ENCODE measurements at regions not wholly inside any gene's neighbourhood (a gene's known extent, or its start where the extent isn't known, plus 50 kb on each side); places are given as distances from the start of the nearest gene placed in this dataset.

- DNase-seq = no peak
These were observed 311.0 kb upstream of the RARB start for GRCh38 chr3:25117005-25117593.

GRCh38 chr3:25119682-25120081, 308.4 kb upstream of the RARB start:
- no peak for DNase-seq

GRCh38 chr3:25120665-25121064, 307.4 kb upstream of the RARB start:
- no peak for DNase-seq

DNA sequence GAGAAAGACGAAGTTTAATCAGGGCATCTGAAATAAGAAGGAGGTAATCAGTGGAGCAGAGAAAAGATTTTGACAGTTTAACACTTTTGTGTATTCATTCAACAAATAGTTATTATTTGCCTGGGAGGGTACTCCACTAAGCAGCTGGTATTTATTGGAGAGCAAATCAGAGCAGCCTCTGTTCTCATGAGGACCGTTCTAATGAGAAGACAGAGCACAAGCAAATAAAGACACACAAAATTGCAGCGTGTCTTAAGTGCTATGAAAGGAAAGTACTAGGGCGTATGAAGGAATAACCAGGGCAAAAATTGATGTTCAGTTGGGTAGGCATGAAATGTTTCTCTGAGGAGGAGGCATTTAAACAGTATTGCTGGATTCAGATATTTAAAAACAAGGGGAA, 302.9 kb upstream of the RARB start:
- no peak for DNase-seq

DNA sequence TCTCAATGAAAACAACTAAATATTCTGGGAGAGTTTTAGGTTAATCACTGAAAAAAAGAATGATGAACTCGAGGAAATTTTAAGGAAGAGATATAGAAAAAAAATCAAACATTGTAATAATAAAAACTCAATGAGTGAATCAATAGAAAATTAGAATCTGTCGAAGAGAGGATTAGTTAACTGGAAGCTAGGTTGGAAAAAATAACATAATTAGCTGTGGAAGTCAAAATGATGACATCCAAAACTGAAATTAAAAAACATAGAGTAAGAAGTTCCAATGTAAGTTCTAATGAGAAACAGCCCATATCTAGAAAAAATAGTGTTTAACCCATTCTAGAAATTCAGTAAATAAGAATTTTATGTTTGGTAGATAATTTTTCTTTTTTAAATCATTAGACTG, 299.3 kb upstream of the RARB start:
- no peak for DNase-seq

GRCh38 chr3:25130724-25131520, 297.1 kb upstream of the RARB start:
- no peak for DNase-seq

DNA sequence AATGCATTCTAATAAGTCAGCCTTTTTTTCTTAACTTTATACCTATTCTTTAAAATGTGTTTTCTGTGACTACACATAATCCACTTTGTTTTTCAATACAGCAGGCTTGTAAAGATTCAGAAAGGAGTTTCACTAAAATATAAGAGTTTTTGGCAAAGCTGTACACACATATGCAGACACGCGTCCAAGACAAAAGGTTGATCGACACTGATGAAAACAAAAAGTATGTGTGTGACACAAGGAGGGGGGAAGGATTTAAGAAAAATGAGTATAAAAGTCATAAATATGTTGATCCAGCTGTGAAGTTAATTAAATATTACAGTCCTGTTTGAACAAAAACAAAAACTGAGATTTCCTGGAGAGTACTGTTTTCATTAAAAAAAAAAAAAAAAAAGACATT, 294.5 kb upstream of the RARB start:
- no peak for DNase-seq

DNA sequence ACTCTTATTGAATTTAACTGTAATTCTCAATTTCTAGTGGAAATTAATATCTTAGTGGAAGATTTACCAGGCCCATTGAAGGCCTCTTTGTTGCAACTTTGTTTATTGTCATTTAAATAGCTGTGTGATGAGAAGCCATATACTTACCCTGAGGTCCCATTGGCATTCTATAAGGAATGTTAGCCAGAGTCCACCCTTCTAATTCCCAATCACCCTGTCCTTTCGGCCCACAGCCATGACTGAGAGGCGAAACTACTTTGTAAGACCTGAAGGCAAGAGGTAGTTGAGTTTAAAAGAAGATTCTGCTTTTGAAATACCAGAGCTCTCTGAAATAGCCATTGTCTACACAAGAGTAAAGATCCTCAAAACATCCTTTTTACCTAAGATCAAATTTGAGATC, 290.5 kb upstream of the RARB start:
- DNase-seq = no peak

- DNase-seq = no peak
These were observed 288.8 kb upstream of the RARB start for GRCh38 chr3:25139267-25139666.

DNA sequence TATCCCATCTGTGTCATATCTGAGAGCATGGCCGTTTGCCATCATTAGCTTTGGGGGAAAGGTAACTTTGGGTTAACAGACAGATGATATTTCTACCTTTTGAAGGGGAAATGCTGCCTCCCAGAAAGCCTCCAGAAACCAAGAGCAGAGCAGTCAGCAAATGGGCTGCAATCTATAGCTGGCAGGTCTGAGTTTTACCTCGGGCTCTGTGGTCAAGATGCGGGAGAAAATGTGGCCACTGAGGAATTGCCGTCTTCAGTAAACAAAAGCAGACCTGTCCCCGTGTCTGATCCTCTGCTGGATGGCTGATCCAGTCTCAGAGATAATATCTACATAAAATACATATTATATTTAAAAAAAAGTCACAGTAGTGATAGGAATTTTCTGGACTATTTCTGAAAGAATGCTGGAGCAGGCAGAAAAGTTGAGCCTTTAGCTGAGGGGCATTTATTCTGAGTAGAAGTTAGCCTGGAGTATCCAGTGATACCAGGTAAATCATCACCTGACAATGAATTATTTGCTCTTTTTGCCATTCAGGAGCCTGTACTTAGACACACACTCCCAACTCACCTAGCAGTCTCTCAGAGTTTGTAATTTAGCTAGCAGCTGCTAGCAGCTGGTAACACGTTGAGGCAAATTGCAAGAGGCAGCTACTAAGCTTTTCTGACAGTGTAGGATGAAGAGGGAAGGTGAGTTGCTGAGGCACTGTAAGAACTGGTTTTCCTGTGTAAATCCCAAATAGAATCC, 285.3 kb upstream of the RARB start:
- DNase-seq = no peak

GRCh38 chr3:25143356-25144025, 284.6 kb upstream of the RARB start:
- no peak for DNase-seq

DNA sequence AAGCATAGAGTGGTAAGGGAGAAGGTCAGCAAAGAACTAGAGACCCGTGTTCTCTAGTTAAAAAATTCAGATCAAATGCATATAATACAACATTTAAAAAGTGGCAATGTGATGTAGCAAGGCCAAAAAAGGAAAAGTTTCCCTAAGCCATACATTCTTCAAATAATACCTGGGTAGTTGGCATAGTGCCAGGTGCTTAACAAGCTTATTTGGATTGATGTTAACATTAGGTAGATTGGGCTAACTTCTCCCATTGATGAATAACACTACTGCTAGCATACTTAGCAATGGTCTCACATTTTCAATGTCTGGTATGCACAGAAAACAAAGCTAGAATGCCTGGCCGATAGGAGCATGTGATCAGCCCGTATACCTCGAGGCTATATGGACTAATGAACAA, 283.6 kb upstream of the RARB start:
- no peak for DNase-seq

DNA sequence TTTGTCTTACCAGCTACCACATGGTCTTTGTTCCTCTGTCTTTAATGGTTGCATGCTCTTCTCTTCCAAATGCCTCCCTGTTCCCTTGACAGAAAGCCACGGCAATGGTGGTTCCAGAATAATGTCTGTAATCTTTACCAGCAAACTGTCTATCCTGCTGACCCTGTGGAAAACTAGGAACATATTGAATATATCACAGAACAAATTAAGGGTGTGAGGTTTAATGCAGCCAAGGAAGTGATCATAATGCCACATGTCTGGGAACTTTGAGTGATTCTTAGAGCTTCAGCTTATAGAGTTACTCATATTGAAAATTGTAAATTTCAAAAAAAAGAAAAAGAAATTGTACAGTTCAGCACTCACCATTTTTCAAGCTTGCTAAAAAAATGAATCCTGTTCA, 282.9 kb upstream of the RARB start:
- DNase-seq = no peak

GRCh38 chr3:25150199-25150598, 277.9 kb upstream of the RARB start:
- DNase-seq = no peak

GRCh38 chr3:25151281-25151902, 276.7 kb upstream of the RARB start:
- DNase-seq = no peak

- no peak for DNase-seq
These were observed 276.2 kb upstream of the RARB start for GRCh38 chr3:25151903-25152295.

- no peak for DNase-seq
These were observed 274.9 kb upstream of the RARB start for GRCh38 chr3:25153136-25153535.

DNA sequence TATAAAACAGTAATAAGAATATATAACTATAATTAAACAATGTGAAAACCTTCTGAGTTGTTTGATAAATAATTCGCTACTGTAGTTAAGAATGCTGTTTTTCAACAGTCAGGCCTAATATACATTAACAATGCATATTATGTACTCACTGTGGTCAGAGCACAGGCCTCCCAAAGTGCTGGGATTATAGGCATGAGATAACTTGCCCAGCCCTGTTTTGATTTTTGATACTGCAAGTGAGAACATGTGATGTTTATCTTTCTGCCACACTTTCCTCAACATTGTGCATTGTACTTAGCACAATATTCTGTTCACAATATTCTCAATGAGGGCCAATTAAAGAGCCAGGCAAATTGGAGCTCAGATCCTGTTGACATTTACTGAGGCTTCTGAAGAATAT, 274.5 kb upstream of the RARB start:
- no peak for DNase-seq

DNA sequence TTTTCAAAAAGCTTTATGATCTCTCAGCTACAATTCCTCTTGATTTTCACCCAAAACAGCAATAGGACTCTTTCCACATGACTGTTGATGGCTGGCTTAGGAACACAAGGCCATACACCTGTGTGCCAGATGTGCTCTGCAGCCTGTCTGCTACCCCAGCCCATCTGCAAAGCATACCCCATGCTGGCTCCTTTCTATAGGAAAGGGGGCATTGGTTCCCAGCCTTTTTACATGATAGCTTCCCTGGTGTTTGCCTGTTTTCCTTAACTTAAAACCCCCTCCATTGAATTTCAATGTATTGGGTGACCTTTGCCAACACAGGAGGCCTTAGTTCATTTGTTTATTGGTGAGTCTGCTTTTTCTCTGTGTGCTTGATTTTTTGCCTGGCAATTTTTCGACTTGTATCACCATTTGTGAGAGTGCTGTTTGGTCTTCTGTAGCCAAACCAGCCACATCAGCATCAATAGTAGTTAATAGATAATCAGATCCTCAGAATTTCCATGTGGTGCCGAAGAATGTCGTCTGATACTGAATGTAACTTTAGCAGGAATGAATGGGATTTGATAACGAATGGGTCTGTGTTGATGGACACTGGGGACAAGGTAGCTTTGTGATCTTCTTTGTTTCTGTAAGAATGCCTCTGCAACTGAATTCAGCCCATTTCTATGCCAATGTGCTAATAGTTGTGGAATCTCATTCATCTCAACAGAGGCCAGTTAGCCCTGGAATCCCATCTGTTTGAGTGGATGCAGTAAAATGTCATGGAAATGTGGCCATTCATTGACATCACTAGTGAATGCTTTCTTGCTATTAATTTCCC, 272.2 kb upstream of the RARB start:
- no peak for DNase-seq

DNA sequence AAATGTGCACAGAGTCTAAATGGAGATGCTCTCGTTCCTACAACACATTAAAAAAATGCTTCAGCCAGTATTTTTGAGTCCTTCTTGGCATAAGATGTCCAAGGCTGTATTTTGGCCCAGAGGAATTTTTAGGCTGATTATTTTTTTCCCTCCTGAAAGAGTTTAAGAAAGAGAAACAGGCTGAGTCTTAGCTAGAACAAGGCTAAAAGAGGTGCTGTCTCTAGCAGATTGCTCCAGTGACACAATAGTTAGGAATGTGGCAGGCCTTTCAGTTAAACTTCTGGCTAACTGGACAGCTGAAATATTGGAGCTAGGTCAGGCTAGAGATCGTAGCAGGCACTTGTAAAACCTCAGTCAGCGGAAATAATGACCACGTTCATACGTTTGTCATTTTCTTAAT, 271.4 kb upstream of the RARB start:
- DNase-seq = no peak

- DNase-seq = no peak
These were observed 262.8 kb upstream of the RARB start for GRCh38 chr3:25165306-25165705.

DNA sequence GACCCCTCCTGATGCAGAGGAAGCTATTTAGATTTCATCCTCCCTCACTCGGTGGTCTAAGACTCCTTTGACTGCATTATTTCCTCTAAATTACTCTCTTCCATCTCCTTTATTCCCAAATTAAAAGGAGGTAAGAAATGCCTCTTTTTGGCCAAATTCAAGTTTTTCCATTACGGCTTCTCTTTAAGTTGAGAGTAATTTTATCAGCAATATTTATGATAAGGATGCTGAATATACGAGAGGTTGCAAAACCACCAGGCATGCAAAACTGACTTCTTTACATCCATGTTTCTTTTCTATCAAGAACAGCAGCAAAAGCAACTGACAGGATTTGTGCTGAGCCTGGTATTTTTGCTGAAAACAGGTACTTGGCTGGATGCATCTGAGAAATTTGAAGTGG, 262.0 kb upstream of the RARB start:
- no peak for DNase-seq
